H1 (cell line): ENCODE measurements at regions not wholly inside any gene's neighbourhood (a gene's known extent, or its start where the extent isn't known, plus 50 kb on each side); places are given as distances from the start of the nearest gene placed in this dataset.

Source experiments
- CBX5 ChIP-seq: fragments of 300-800, 300-1000 bp; sonication (generic); IDR thresholded peaks from 2 replicates; pipeline ENCODE4 v1.7.1; 2016; ENCODE audit warnings: antibody characterized with exemption, low read length, low read depth

GRCh38 chr1:208374391-208374941 is 130.3 kb upstream of the PLXNA2 start (continued):
- TF ChIP-seq CBX5, result no peak
